ENCODE measurements at regions not wholly inside any gene's neighbourhood (a gene's known extent, or its start where the extent isn't known, plus 50 kb on each side); places are given as distances from the start of the nearest gene placed in this dataset.

GRCh38 chr6:78607189-78607588 lies 260.2 kb upstream of the IRAK1BP1 start:
- no peak for TF ChIP-seq SUZ12 (IDR thresholded peaks at IDR 0.05)
- TF ChIP-seq TARDBP (IDR thresholded peaks at IDR 0.05) = no peak
- TF ChIP-seq, protein P1, sequence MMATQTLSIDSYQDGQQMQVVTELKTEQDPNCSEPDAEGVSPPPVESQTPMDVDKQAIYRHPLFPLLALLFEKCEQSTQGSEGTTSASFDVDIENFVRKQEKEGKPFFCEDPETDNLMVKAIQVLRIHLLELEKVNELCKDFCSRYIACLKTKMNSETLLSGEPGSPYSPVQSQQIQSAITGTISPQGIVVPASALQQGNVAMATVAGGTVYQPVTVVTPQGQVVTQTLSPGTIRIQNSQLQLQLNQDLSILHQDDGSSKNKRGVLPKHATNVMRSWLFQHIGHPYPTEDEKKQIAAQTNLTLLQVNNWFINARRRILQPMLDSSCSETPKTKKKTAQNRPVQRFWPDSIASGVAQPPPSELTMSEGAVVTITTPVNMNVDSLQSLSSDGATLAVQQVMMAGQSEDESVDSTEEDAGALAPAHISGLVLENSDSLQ (IDR thresholded peaks at IDR 0.05) = no peak
